HepG2 (cell line): ENCODE measurements at regions not wholly inside any gene's neighbourhood (a gene's known extent, or its start where the extent isn't known, plus 50 kb on each side); places are given as distances from the start of the nearest gene placed in this dataset.

Source experiments
- ATAC-seq: fragments of 200-7000 bp; cut with Tn5 transposase; 3 replicates; pipeline ENCODE4 v1.9.1; 2020; ENCODE audit warnings: mild to moderate bottlenecking, moderate library complexity
- BruUV-seq: library from RNA; stranded (reverse); fragments of 400-500 nt; replicated peaks from 2 replicates; lab custom pipeline; 2021; lab: Mats Ljungman, UMichigan
- CTCF ChIA-PET: fragments of 300-600 bp; formaldehyde crosslinking; extraction: SDS; loops from one replicate; lab custom pipeline; 2021; ENCODE audit warnings: low total read pairs, inconsistent platforms, low intra/inter-chr PET ratio; lab: Yijun Ruan, JAX
- POLR2A ChIA-PET: fragments of 350-600 bp; sonication (Branson Sonifier 250); formaldehyde crosslinking; loops from one replicate; lab custom pipeline; 2020; ENCODE audit warnings: antibody characterized with exemption, inconsistent platforms; lab: Yijun Ruan, JAX
- DNase-seq: peaks from one replicate; pipeline ENCODE4 v3.0.0-alpha.2; 2015; ENCODE audit warnings: low spot score
- FAIRE-seq: peaks from 3 replicates; lab custom pipeline; 2011; peaks lifted over from hg19 to GRCh38; lab: Jason Lieb, UNC
- H2AFZ ChIP-seq: one replicate; pipeline ENCODE4 v1.6.1; 2011; ENCODE audit warnings: low read length, inconsistent platforms
- H3K27ac ChIP-seq: fragments of 300-600 bp; 3 replicates; pipeline ENCODE4 v1.8.0; 2011; ENCODE audit warnings: mixed run types, mild to moderate bottlenecking, mixed read lengths, low read length, inconsistent platforms; ENCODE audit not compliant: insufficient read depth; ENCODE audit errors: extremely low read length
- H3K27me3 ChIP-seq, 2 experiments: fragments of 200-600 bp in 1 of 2; 2 replicates in 1 of 2; 3 replicates in 1 of 2; pipeline versions ENCODE4 v1.6.0 to v1.8.0; 2011; ENCODE audit warnings: low read length in 2 of 2, mild to moderate bottlenecking in 2 of 2, moderate library complexity in 2 of 2, inconsistent platforms in 1 of 2; ENCODE audit not compliant: insufficient read depth in 2 of 2, control insufficient read depth in 1 of 2
- H3K36me3 ChIP-seq, 2 experiments: fragments of 200-600 bp in 1 of 2; replicated peaks in 1 of 2; 2 replicates in 1 of 2; 3 replicates in 1 of 2; pipeline versions ENCODE4 v1.5.1 to v1.8.0; 2011; ENCODE audit warnings: low read length in 2 of 2, inconsistent platforms in 1 of 2; ENCODE audit not compliant: insufficient read depth in 2 of 2, control insufficient read depth in 1 of 2
- H3K4me1 ChIP-seq: 2 replicates; pipeline ENCODE4 v1.5.1; 2012; ENCODE audit warnings: low read length, inconsistent platforms; ENCODE audit not compliant: insufficient read depth
- H3K4me2 ChIP-seq: 2 replicates; pipeline ENCODE4 v1.6.0; 2011; ENCODE audit warnings: low read depth, low read length, inconsistent platforms
- H3K4me3 ChIP-seq, 3 experiments: fragments of 200-600 bp in 1 of 3; sonication (generic), shearing (Covaris generic) in 1 of 3; replicated peaks in 1 of 3; 2 replicates each; pipeline ENCODE4 v1.5.1; 2011 to 2016; ENCODE audit warnings: low read length in 3 of 3, inconsistent platforms in 2 of 3, low read depth in 2 of 3, mild to moderate bottlenecking in 2 of 3, control low read depth in 1 of 3, mixed read lengths in 1 of 3; ENCODE audit not compliant: insufficient read depth in 1 of 3
- H3K79me2 ChIP-seq: one replicate; pipeline ENCODE4 v1.6.1; 2011; ENCODE audit warnings: low read length, inconsistent platforms; ENCODE audit not compliant: insufficient read depth
- H3K9ac ChIP-seq: 2 replicates; pipeline ENCODE4 v1.6.0; 2011; ENCODE audit warnings: mild to moderate bottlenecking, low read depth, low read length, inconsistent platforms; ENCODE audit not compliant: insufficient read depth
- H3K9me3 ChIP-seq: 2 replicates; pipeline ENCODE4 v1.5.1; 2012; ENCODE audit warnings: mild to moderate bottlenecking, low read length
- H4K20me1 ChIP-seq: 2 replicates; pipeline ENCODE4 v1.6.0; 2011; ENCODE audit warnings: inconsistent platforms, mild to moderate bottlenecking, low read length, moderate library complexity; ENCODE audit not compliant: insufficient read depth
- DR1 ChIP-seq: sonication (generic); formaldehyde crosslinking; IDR thresholded peaks from 2 replicates; pipeline ENCODE4 v1.8.0; 2021; ENCODE audit warnings: mild to moderate bottlenecking, missing genetic modification reagents, inconsistent platforms
- LCORL ChIP-seq, 2 experiments: fragments of 450-650 bp in 1 of 2; sonication (generic) in 1 of 2; formaldehyde crosslinking in 1 of 2; IDR thresholded peaks; 2 replicates each; pipeline versions ENCODE4 v1.5.0 to v1.6.1; 2017 to 2020; ENCODE audit warnings: antibody characterized with exemption in 1 of 2, missing genetic modification reagents in 1 of 2
- PAWR ChIP-seq: sonication (generic); formaldehyde crosslinking; IDR thresholded peaks from 2 replicates; pipeline ENCODE4 v1.4.0; 2020; ENCODE audit warnings: missing genetic modification reagents, mild to moderate bottlenecking, borderline replicate concordance
- RBAK ChIP-seq: sonication (generic); formaldehyde crosslinking; IDR thresholded peaks from 2 replicates; pipeline ENCODE4 v1.5.1; 2020; ENCODE audit warnings: mild to moderate bottlenecking, missing genetic modification reagents
- SAP130 ChIP-seq: IDR thresholded peaks from 2 replicates; pipeline ENCODE4 v1.6.1; 2016; ENCODE audit warnings: low read depth
- SRY ChIP-seq: sonication (generic); formaldehyde crosslinking; IDR thresholded peaks from 2 replicates; pipeline ENCODE4 v1.8.0; 2022; ENCODE audit warnings: mild to moderate bottlenecking, missing genetic modification reagents
- TBX2 ChIP-seq: sonication (generic); formaldehyde crosslinking; IDR thresholded peaks from 2 replicates; pipeline ENCODE4 v1.5.0; 2020; ENCODE audit warnings: missing genetic modification reagents, mild to moderate bottlenecking, borderline replicate concordance
- THAP7 ChIP-seq: sonication (generic); formaldehyde crosslinking; IDR thresholded peaks from 2 replicates; pipeline ENCODE4 v1.8.1; 2023; ENCODE audit warnings: mild to moderate bottlenecking, missing genetic modification reagents
- ZFYVE20 ChIP-seq: sonication (generic); formaldehyde crosslinking; IDR thresholded peaks from 2 replicates; pipeline ENCODE4 v1.8.0; 2023; ENCODE audit warnings: low read depth, mild to moderate bottlenecking, moderate library complexity, missing genetic modification reagents, borderline replicate concordance
- ZNF605 ChIP-seq: sonication (generic); formaldehyde crosslinking; IDR thresholded peaks from 2 replicates; pipeline ENCODE4 v1.8.0; 2022; ENCODE audit warnings: mild to moderate bottlenecking, missing genetic modification reagents
- WGBS: methylation state at CpG from one replicate; pipeline ENCODE4 v1.1.6; 2017; ENCODE audit warnings: low lambda C conversion rate; 5-methylcytosine and 5-hydroxymethylcytosine counted together
- in situ Hi-C: cut with HindIII; loops from 2 replicates; pipeline ENCODE4 v1.10.0; 2017; ENCODE audit warnings: low pct_unique_long_range_greater_than_20kb; ENCODE audit not compliant: extremely low pct_ligation_motif_present
- intact Hi-C: fragments of 100-400 bp; cut with micrococcal nuclease; formaldehyde crosslinking; loops from one replicate; pipeline ENCODE4 v1.10.0; 2022; ENCODE audit not compliant: unreplicated experiment
- TF ChIP-seq, protein P1 (sequence below): IDR thresholded peaks from 2 replicates; pipeline ENCODE4 v1.4.0; 2020; ENCODE audit warnings: mild to moderate bottlenecking, missing genetic modification reagents
- TF ChIP-seq, protein P2 (sequence below): sonication (generic); formaldehyde crosslinking; IDR thresholded peaks from 2 replicates; pipeline ENCODE4 v1.5.0; 2020; ENCODE audit warnings: missing genetic modification reagents

DNA sequence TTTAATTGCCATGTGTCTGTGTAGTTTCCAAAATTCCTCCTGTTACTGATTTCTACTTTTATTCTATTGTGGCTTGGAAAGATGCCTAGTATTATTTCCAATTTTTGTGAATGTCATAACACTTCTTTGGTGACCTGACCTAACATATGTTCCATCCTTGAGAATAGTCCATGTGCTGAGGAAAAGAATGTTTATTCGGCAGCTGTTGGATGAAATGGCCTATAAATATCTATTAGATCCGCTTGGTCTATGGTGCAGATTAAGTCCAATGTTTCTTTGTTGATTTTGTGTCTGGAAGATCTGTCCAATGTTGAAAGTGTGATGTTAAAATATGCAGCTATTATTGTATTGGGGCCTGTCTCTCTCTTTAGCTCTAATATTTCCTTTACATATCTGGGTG, 219.2 kb upstream of the HDX start (continued):
- TF ChIP-seq, protein P1, sequence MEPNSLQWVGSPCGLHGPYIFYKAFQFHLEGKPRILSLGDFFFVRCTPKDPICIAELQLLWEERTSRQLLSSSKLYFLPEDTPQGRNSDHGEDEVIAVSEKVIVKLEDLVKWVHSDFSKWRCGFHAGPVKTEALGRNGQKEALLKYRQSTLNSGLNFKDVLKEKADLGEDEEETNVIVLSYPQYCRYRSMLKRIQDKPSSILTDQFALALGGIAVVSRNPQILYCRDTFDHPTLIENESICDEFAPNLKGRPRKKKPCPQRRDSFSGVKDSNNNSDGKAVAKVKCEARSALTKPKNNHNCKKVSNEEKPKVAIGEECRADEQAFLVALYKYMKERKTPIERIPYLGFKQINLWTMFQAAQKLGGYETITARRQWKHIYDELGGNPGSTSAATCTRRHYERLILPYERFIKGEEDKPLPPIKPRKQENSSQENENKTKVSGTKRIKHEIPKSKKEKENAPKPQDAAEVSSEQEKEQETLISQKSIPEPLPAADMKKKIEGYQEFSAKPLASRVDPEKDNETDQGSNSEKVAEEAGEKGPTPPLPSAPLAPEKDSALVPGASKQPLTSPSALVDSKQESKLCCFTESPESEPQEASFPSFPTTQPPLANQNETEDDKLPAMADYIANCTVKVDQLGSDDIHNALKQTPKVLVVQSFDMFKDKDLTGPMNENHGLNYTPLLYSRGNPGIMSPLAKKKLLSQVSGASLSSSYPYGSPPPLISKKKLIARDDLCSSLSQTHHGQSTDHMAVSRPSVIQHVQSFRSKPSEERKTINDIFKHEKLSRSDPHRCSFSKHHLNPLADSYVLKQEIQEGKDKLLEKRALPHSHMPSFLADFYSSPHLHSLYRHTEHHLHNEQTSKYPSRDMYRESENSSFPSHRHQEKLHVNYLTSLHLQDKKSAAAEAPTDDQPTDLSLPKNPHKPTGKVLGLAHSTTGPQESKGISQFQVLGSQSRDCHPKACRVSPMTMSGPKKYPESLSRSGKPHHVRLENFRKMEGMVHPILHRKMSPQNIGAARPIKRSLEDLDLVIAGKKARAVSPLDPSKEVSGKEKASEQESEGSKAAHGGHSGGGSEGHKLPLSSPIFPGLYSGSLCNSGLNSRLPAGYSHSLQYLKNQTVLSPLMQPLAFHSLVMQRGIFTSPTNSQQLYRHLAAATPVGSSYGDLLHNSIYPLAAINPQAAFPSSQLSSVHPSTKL: no peak
- TF ChIP-seq PAWR (CRISPR knock-in tag) (no peak), SAP130 (CRISPR knock-in tag) (no peak), LCORL (IDR thresholded peaks at IDR 0.05) (no peak), LCORL (CRISPR knock-in tag; IDR thresholded peaks at IDR 0.05) (no peak)

DNA sequence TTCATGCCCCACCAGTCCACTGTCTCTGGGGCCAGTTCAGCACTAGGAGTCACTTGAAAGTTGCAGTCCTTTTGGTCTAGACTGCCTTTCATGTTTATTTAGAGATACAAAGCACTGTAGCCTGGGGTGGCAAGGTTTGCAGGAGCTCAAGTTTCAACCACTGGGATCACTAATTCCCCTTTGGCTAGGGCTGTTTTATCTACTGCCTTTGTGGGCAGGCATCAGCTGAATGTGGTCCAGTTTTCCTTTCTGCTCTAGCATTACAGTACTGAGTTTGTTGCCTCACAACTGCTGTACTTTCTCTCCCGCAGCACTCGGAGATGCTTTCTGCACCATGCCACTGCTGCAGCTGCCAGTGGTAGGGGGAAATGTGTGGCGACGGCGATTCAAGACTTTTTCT, 222.3 kb upstream of the HDX start:
- FAIRE-seq (no peak), ATAC-seq (no peak), DNase-seq (no peak)
- Histone ChIP-seq H3K27ac (no peak overlapping the region), H2AFZ (no peak overlapping the region), H3K36me3 (no peaks in the 10 kb centered on the region), H3K4me3 (no peak overlapping the region), H4K20me1 (no peaks in the 10 kb centered on the region), H3K4me2 (no peak overlapping the region), H3K9ac (no peak overlapping the region), H3K4me1 (no peaks in the 10 kb centered on the region), H3K79me2 (no peaks in the 10 kb centered on the region), H3K27me3 (no peaks in the 10 kb centered on the region), H3K9me3 (no peaks in the 10 kb centered on the region)
- BruUV-seq: no TSS peak
- TF ChIP-seq ZNF605: no peak
- no peak for TF ChIP-seq TBX2 (CRISPR knock-in tag)
- TF ChIP-seq RBAK (CRISPR knock-in tag): no peak
- no peak for TF ChIP-seq SRY
- TF ChIP-seq THAP7 (CRISPR knock-in tag): no peak
- no peak for TF ChIP-seq ZFYVE20
- TF ChIP-seq, protein P2, sequence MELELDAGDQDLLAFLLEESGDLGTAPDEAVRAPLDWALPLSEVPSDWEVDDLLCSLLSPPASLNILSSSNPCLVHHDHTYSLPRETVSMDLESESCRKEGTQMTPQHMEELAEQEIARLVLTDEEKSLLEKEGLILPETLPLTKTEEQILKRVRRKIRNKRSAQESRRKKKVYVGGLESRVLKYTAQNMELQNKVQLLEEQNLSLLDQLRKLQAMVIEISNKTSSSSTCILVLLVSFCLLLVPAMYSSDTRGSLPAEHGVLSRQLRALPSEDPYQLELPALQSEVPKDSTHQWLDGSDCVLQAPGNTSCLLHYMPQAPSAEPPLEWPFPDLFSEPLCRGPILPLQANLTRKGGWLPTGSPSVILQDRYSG: no peak
- TF ChIP-seq DR1: no peak
- intact Hi-C loops: no loop called here
- CTCF ChIA-PET: no interaction called here
- POLR2A ChIA-PET: no interaction called here
- 65% methylated on average over 3 of the region's 5 CpGs for WGBS
- in situ Hi-C loops: no loop called here
